CD4-positive, alpha-beta memory T cell (primary cell): ENCODE measurements at regions not wholly inside any gene's neighbourhood (a gene's known extent, or its start where the extent isn't known, plus 50 kb on each side); places are given as distances from the start of the nearest gene placed in this dataset.

Experiments
- CTCF ChIA-PET: fragments of 350-600 bp; sonication (Branson Sonifier 250); formaldehyde crosslinking; loops from one replicate; lab custom pipeline; 2021; ENCODE audit warnings: inconsistent platforms; ENCODE audit not compliant: partially characterized antibody; lab: Charles Lee
- POLR2A ChIA-PET: fragments of 350-600 bp; sonication (Branson Sonifier 250); formaldehyde crosslinking; loops from one replicate; lab custom pipeline; 2021; ENCODE audit not compliant: partially characterized antibody; lab: Charles Lee
- DNase-seq, 5 donors: peaks; one replicate each; pipeline versions ENCODE4 v3.0.0 to v3.0.0-alpha.2; 2020 to 2022; ENCODE audit warnings: mixed read lengths in 1 of 5
- H3K27ac ChIP-seq: one replicate; pipeline ENCODE4 v1.7.0; 2013; ENCODE audit warnings: low read depth, low read length
- H3K27me3 ChIP-seq: 2 replicates; pipeline ENCODE4 v1.7.0; 2013; ENCODE audit warnings: mild to moderate bottlenecking, low read length, moderate library complexity; ENCODE audit not compliant: insufficient read depth
- H3K36me3 ChIP-seq: 2 replicates; pipeline ENCODE4 v1.7.0; 2013; ENCODE audit warnings: mild to moderate bottlenecking, low read length, moderate library complexity; ENCODE audit not compliant: insufficient read depth
- H3K4me1 ChIP-seq: 2 replicates; pipeline ENCODE4 v1.7.0; 2013; ENCODE audit warnings: mild to moderate bottlenecking, low read length, moderate library complexity; ENCODE audit not compliant: insufficient read depth
- H3K4me3 ChIP-seq, 2 donors: one replicate each; pipeline ENCODE4 v1.7.0; 2013; ENCODE audit warnings: low read length in 2 of 2, mild to moderate bottlenecking in 1 of 2
- H3K9me3 ChIP-seq, 2 donors: one replicate each; pipeline ENCODE4 v1.7.0; 2013; ENCODE audit warnings: low read length in 2 of 2, control low read depth in 1 of 2; ENCODE audit not compliant: control insufficient read depth in 1 of 2
- H3K27ac Mint-ChIP-seq, 7 donors: one replicate each; pipeline ENCODE4 v1.8.0; 2020 to 2021; ENCODE audit warnings: mixed read lengths in 7 of 7, mild to moderate bottlenecking in 6 of 7, inconsistent platforms in 3 of 7, moderate library complexity in 3 of 7
- H3K27me3 Mint-ChIP-seq, 2 donors: one replicate each; pipeline ENCODE4 v1.8.0; 2020 to 2021; ENCODE audit warnings: mixed read lengths in 2 of 2
- H3K36me3 Mint-ChIP-seq, 2 donors: one replicate each; pipeline ENCODE4 v1.8.0; 2020 to 2021; ENCODE audit warnings: mixed read lengths in 2 of 2, inconsistent platforms in 1 of 2, mild to moderate bottlenecking in 1 of 2
- H3K4me1 Mint-ChIP-seq, 4 donors: one replicate each; pipeline ENCODE4 v1.8.0; 2020 to 2021; ENCODE audit warnings: mixed read lengths in 4 of 4, mild to moderate bottlenecking in 1 of 4
- H3K4me3 Mint-ChIP-seq, 8 donors: one replicate each; pipeline ENCODE4 v1.8.0; 2020 to 2021; ENCODE audit warnings: mixed read lengths in 8 of 8, mild to moderate bottlenecking in 7 of 8, moderate library complexity in 6 of 8, inconsistent platforms in 3 of 8
- H3K9me3 Mint-ChIP-seq, 8 donors: one replicate each; pipeline ENCODE4 v1.8.0; 2020 to 2021; ENCODE audit warnings: mixed read lengths in 8 of 8, mild to moderate bottlenecking in 5 of 8, inconsistent platforms in 3 of 8, moderate library complexity in 1 of 8
- intact Hi-C: fragments of 100-400 bp; cut with micrococcal nuclease; formaldehyde crosslinking; loops from one replicate; pipeline ENCODE4 v1.15.1; 2023

- no peak overlapping the region for H3K4me3 ChIP-seq
- POLR2A ChIA-PET: no interaction called here
- H3K27ac Mint-ChIP-seq: no peak overlapping the region
- no peak for DNase-seq
- no peaks in the 10 kb centered on the region for H3K9me3 ChIP-seq
- no peaks in the 10 kb centered on the region for H3K27me3 ChIP-seq
- CTCF ChIA-PET: no interaction called here
- no peak overlapping the region for H3K27ac ChIP-seq
- no peaks in the 10 kb centered on the region for H3K4me1 Mint-ChIP-seq
- no peaks in the 10 kb centered on the region for H3K36me3 Mint-ChIP-seq
- H3K4me1 ChIP-seq: no peaks in the 10 kb centered on the region
- intact Hi-C loops: no loop called here
- no peaks in the 10 kb centered on the region for H3K36me3 ChIP-seq
- no peaks in the 10 kb centered on the region for H3K27me3 Mint-ChIP-seq
- peaks cover 0 to 10% (median 2%) of the 10 kb centered on the region in 8 donors for H3K9me3 Mint-ChIP-seq
- no peak overlapping the region for H3K4me3 Mint-ChIP-seq
Observed at GRCh38 chr10:65762311-65762710, 1163.5 kb upstream of the LRRTM3 start.

- no peaks in the 10 kb centered on the region for H3K9me3 ChIP-seq
- Mint-ChIP-seq H3K27ac (no peak overlapping the region), H3K36me3 (no peaks in the 10 kb centered on the region), H3K27me3 (no peaks in the 10 kb centered on the region), H3K9me3 (peaks cover 0 to 9% (median 3%) of the 10 kb centered on the region in 8 donors), H3K4me1 (no peaks in the 10 kb centered on the region), H3K4me3 (no peak overlapping the region)
- POLR2A ChIA-PET: no interaction called here
- H3K4me3 ChIP-seq: no peak overlapping the region
- intact Hi-C loops: no loop called here
- H3K27ac ChIP-seq: no peak overlapping the region
- H3K4me1 ChIP-seq: no peaks in the 10 kb centered on the region
- CTCF ChIA-PET: no interaction called here
- H3K27me3 ChIP-seq: no peaks in the 10 kb centered on the region
- no peaks in the 10 kb centered on the region for H3K36me3 ChIP-seq
- DNase-seq: no peak
Observed at GRCh38 chr10:65765006-65765541, 1160.8 kb upstream of the LRRTM3 start.

GRCh38 chr10:65769828-65770227 lies 1156.0 kb upstream of the LRRTM3 start:
- Histone ChIP-seq H3K36me3 (no peaks in the 10 kb centered on the region), H3K4me1 (no peaks in the 10 kb centered on the region), H3K27me3 (no peaks in the 10 kb centered on the region), H3K27ac (no peak overlapping the region), H3K4me3 (no peak overlapping the region), H3K9me3 (peaks cover 0 to 3% of the 10 kb centered on the region in 2 donors)
- no peaks in the 10 kb centered on the region for H3K36me3 Mint-ChIP-seq
- H3K4me1 Mint-ChIP-seq: no peaks in the 10 kb centered on the region
- CTCF ChIA-PET: no interaction called here
- no peak overlapping the region for H3K27ac Mint-ChIP-seq
- no peaks in the 10 kb centered on the region for H3K27me3 Mint-ChIP-seq
- H3K9me3 Mint-ChIP-seq: peaks cover 0 to 9% (median 2%) of the 10 kb centered on the region in 8 donors
- no peak for DNase-seq
- intact Hi-C loops: no loop called here
- POLR2A ChIA-PET: no interaction called here
- H3K4me3 Mint-ChIP-seq: no peak overlapping the region

GRCh38 chr10:65778753-65779152 lies 1147.1 kb upstream of the LRRTM3 start:
- ChIA-PET CTCF (no interaction called here), POLR2A (no interaction called here)
- Mint-ChIP-seq H3K4me1 (no peaks in the 10 kb centered on the region), H3K4me3 (no peak overlapping the region), H3K27me3 (no peaks in the 10 kb centered on the region), H3K9me3 (peaks cover 0 to 3% (median 0%) of the 10 kb centered on the region in 8 donors), H3K36me3 (no peaks in the 10 kb centered on the region), H3K27ac (no peak overlapping the region)
- no peak overlapping the region for H3K27ac ChIP-seq
- H3K27me3 ChIP-seq: no peaks in the 10 kb centered on the region
- H3K36me3 ChIP-seq: no peaks in the 10 kb centered on the region
- no peaks in the 10 kb centered on the region for H3K9me3 ChIP-seq
- intact Hi-C loops: no loop called here
- DNase-seq: no peak
- no peaks in the 10 kb centered on the region for H3K4me1 ChIP-seq
- no peak overlapping the region for H3K4me3 ChIP-seq

GRCh38 chr10:65779985-65780384 lies 1145.9 kb upstream of the LRRTM3 start:
- no peaks in the 10 kb centered on the region for H3K4me1 ChIP-seq
- intact Hi-C loops: no loop called here
- peaks cover 0 to 3% (median under 1%) of the 10 kb centered on the region in 8 donors for H3K9me3 Mint-ChIP-seq
- H3K4me3 ChIP-seq: no peak overlapping the region
- H3K36me3 ChIP-seq: no peaks in the 10 kb centered on the region
- H3K27ac ChIP-seq: no peak overlapping the region
- H3K27me3 ChIP-seq: no peaks in the 10 kb centered on the region
- no peak overlapping the region for H3K4me3 Mint-ChIP-seq
- POLR2A ChIA-PET: no interaction called here
- H3K27ac Mint-ChIP-seq: no peak overlapping the region
- H3K4me1 Mint-ChIP-seq: no peaks in the 10 kb centered on the region
- CTCF ChIA-PET: no interaction called here
- DNase-seq: no peak
- no peaks in the 10 kb centered on the region for H3K36me3 Mint-ChIP-seq
- no peaks in the 10 kb centered on the region for H3K9me3 ChIP-seq
- H3K27me3 Mint-ChIP-seq: no peaks in the 10 kb centered on the region

- CTCF ChIA-PET: no interaction called here
- Histone ChIP-seq H3K9me3 (no peaks in the 10 kb centered on the region), H3K4me3 (no peak overlapping the region), H3K4me1 (no peaks in the 10 kb centered on the region), H3K36me3 (no peaks in the 10 kb centered on the region), H3K27ac (no peak overlapping the region), H3K27me3 (no peaks in the 10 kb centered on the region)
- H3K4me1 Mint-ChIP-seq: no peaks in the 10 kb centered on the region
- H3K4me3 Mint-ChIP-seq: no peak overlapping the region
- no peaks in the 10 kb centered on the region for H3K36me3 Mint-ChIP-seq
- DNase-seq: no peak
- H3K27me3 Mint-ChIP-seq: no peaks in the 10 kb centered on the region
- intact Hi-C loops: no loop called here
- POLR2A ChIA-PET: no interaction called here
- H3K27ac Mint-ChIP-seq: no peak overlapping the region
- H3K9me3 Mint-ChIP-seq: peaks cover 0 to 7% (median 3%) of the 10 kb centered on the region in 8 donors
Observed at GRCh38 chr10:65786279-65786678, 1139.6 kb upstream of the LRRTM3 start.

GRCh38 chr10:65787571-65787970 lies 1138.3 kb upstream of the LRRTM3 start:
- no peaks in the 10 kb centered on the region for H3K36me3 Mint-ChIP-seq
- no peaks in the 10 kb centered on the region for H3K36me3 ChIP-seq
- H3K4me1 Mint-ChIP-seq: no peaks in the 10 kb centered on the region
- POLR2A ChIA-PET: no interaction called here
- no peaks in the 10 kb centered on the region for H3K9me3 ChIP-seq
- H3K9me3 Mint-ChIP-seq: peaks cover 0 to 7% (median 3%) of the 10 kb centered on the region in 8 donors
- intact Hi-C loops: no loop called here
- no peak overlapping the region for H3K4me3 ChIP-seq
- DNase-seq: no peak
- H3K4me1 ChIP-seq: no peaks in the 10 kb centered on the region
- H3K27ac ChIP-seq: no peak overlapping the region
- H3K27me3 ChIP-seq: no peaks in the 10 kb centered on the region
- CTCF ChIA-PET: no interaction called here
- no peaks in the 10 kb centered on the region for H3K27me3 Mint-ChIP-seq
- H3K4me3 Mint-ChIP-seq: no peak overlapping the region
- no peak overlapping the region for H3K27ac Mint-ChIP-seq

- no peaks in the 10 kb centered on the region for H3K27me3 ChIP-seq
- H3K27ac ChIP-seq: no peak overlapping the region
- CTCF ChIA-PET: no interaction called here
- Mint-ChIP-seq H3K27me3 (no peaks in the 10 kb centered on the region), H3K36me3 (no peaks in the 10 kb centered on the region), H3K9me3 (peaks cover 0 to 7% (median 3%) of the 10 kb centered on the region in 8 donors), H3K4me1 (no peaks in the 10 kb centered on the region), H3K27ac (no peak overlapping the region), H3K4me3 (no peak overlapping the region)
- H3K36me3 ChIP-seq: no peaks in the 10 kb centered on the region
- no peaks in the 10 kb centered on the region for H3K9me3 ChIP-seq
- no peak for DNase-seq
- no peaks in the 10 kb centered on the region for H3K4me1 ChIP-seq
- POLR2A ChIA-PET: no interaction called here
- intact Hi-C loops: no loop called here
- H3K4me3 ChIP-seq: no peak overlapping the region
Observed at GRCh38 chr10:65788271-65788670, 1137.6 kb upstream of the LRRTM3 start.
